Smooth muscle cell (in vitro differentiated cells): ENCODE measurements at regions not wholly inside any gene's neighbourhood (a gene's known extent, or its start where the extent isn't known, plus 50 kb on each side); places are given as distances from the start of the nearest gene placed in this dataset.
"Not testable (repeated sequence)": the region's sequence is repeated elsewhere in the genome, so short reads cannot be mapped to it uniquely, and the experiment has no call there.

Source experiments
- DNase-seq: peaks from one replicate; lab custom pipeline; 2025; ENCODE audit not compliant: unreplicated experiment; lab: John Stamatoyannopoulos, UW
- H2AFZ ChIP-seq: fragments of 200-600 bp; sonication (generic); 2 replicates; pipeline ENCODE4 v1.6.0; 2016; ENCODE audit warnings: antibody characterized with exemption, low read depth, mild to moderate bottlenecking
- H3F3A ChIP-seq: fragments of 200-600 bp; sonication (generic); 2 replicates; pipeline ENCODE4 v1.6.0; 2017; ENCODE audit warnings: antibody characterized with exemption, low read depth
- H3K27ac ChIP-seq: fragments of 200-600 bp; sonication (generic); 2 replicates; pipeline ENCODE4 v1.5.1; 2016; ENCODE audit warnings: low read depth, mild to moderate bottlenecking
- H3K27me3 ChIP-seq: fragments of 200-600 bp; sonication (generic); 2 replicates; pipeline ENCODE4 v1.6.1; 2016; ENCODE audit warnings: low read depth, mild to moderate bottlenecking
- H3K36me3 ChIP-seq: fragments of 200-600 bp; sonication (generic); 2 replicates; pipeline ENCODE4 v1.5.1; 2016; ENCODE audit warnings: low read depth
- H3K4me1 ChIP-seq: fragments of 200-600 bp; sonication (generic); 2 replicates; pipeline ENCODE4 v1.5.1; 2016; ENCODE audit warnings: low read depth
- H3K4me2 ChIP-seq: fragments of 200-600 bp; sonication (generic); 2 replicates; pipeline ENCODE4 v1.6.0; 2016; ENCODE audit warnings: mild to moderate bottlenecking
- H3K4me3 ChIP-seq: fragments of 200-600 bp; sonication (generic); 2 replicates; pipeline ENCODE4 v1.5.1; 2016; ENCODE audit warnings: mild to moderate bottlenecking
- H3K79me2 ChIP-seq: fragments of 200-600 bp; sonication (generic); 2 replicates; pipeline ENCODE4 v1.6.0; 2016; ENCODE audit warnings: low read depth, mild to moderate bottlenecking
- H3K9ac ChIP-seq: fragments of 200-600 bp; sonication (generic); 2 replicates; pipeline ENCODE4 v1.6.0; 2016; ENCODE audit warnings: low read depth
- H3K9me3 ChIP-seq: fragments of 200-600 bp; sonication (generic); replicated peaks from 2 replicates; pipeline ENCODE4 v1.5.1; 2016; ENCODE audit warnings: low read depth
- H4K20me1 ChIP-seq: fragments of 200-600 bp; sonication (generic); 2 replicates; pipeline ENCODE4 v1.6.0; 2016; ENCODE audit warnings: low read depth
- WGBS: methylation state at CpG from one replicate; pipeline ENCODE4 v1.1.7; 2016; ENCODE audit warnings: low lambda C conversion rate; 5-methylcytosine and 5-hydroxymethylcytosine counted together
- TF ChIP-seq, protein P1 (sequence below): fragments of 200-600 bp; sonication (generic); IDR thresholded peaks from 2 replicates; pipeline ENCODE4 v1.5.1; 2017; ENCODE audit warnings: borderline replicate concordance, mild to moderate bottlenecking, antibody characterized with exemption; ENCODE audit not compliant: insufficient read depth, poor library complexity, severe bottlenecking

DNA sequence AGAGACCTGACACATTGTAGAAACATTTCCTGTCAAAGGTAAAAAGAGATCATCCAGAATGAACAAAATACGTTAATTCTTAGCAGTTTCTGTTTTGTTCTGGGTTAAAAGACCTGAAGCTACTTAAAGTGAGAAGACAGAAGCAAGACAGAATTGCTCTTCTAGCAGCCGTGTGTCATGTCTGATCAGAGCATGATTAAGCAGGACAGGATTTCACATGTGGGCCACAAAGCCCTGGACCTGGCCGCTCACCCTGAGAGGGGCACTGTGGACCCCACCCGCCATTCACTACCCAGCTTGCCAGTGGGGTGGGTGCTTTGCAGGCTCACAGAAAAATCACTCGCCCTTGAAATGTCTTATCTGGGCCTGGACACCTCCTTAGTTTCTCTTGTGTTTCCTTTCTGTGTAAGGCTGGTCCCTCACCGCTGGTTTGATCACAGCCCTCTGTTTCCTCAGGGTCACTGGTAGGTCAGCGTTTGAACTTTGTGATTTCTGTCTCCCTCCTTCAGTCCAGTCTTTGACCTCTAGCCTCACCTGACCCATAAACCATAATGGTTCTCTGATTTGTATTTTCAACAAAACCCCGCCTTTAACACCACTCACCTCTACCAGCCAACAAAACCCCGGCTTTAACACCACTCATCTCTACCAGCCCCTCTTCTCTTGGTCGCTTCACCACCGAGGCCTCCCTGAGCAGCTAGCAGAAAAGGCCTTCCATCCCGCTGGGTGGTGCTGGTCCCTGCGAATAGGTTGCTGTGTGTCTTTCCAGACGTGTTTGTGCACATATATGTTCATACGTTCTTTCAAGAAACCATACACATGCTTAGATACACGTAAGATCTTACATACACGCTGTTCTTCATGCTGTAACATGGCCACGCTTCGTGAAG is 185.0 kb downstream of the OR4M2 start:
- Histone ChIP-seq H3K4me1 (no peaks in the 10 kb centered on the region), H3K27ac (no peak overlapping the region), H4K20me1 (no peaks in the 10 kb centered on the region), H3K9me3 (peaks cover 41% of the 10 kb centered on the region), H3K9ac (no peak overlapping the region), H3K79me2 (no peaks in the 10 kb centered on the region), H3K4me2 (no peak overlapping the region), H2AFZ (no peak overlapping the region), H3K4me3 (no peak overlapping the region), H3K27me3 (no peaks in the 10 kb centered on the region), H3F3A (no peaks in the 10 kb centered on the region), H3K36me3 (no peaks in the 10 kb centered on the region)
- no peak for DNase-seq
- WGBS, result 64% methylated on average over 19 of the region's 19 CpGs
- TF ChIP-seq, protein P1, sequence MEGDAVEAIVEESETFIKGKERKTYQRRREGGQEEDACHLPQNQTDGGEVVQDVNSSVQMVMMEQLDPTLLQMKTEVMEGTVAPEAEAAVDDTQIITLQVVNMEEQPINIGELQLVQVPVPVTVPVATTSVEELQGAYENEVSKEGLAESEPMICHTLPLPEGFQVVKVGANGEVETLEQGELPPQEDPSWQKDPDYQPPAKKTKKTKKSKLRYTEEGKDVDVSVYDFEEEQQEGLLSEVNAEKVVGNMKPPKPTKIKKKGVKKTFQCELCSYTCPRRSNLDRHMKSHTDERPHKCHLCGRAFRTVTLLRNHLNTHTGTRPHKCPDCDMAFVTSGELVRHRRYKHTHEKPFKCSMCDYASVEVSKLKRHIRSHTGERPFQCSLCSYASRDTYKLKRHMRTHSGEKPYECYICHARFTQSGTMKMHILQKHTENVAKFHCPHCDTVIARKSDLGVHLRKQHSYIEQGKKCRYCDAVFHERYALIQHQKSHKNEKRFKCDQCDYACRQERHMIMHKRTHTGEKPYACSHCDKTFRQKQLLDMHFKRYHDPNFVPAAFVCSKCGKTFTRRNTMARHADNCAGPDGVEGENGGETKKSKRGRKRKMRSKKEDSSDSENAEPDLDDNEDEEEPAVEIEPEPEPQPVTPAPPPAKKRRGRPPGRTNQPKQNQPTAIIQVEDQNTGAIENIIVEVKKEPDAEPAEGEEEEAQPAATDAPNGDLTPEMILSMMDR, result no peak

DNA sequence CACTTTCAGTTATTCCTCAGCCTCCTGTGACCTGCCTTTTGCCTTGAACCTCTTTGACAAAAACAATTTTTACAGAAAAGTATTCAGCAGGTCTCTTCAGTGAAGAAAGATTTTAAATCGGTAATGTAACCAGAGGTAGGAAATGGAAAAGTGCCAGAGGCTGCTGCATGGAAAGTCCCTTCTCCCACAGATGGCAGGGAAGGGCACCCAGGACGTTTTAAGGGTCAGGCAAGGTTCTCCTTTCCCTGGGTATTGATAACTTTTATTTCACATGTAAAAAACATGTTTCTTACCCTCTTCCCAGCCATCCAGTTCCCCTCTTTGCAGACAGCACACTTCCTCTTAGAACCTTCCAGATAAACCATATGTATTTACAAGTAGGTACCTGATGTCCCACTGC is 185.6 kb downstream of the OR4M2 start:
- Histone ChIP-seq H3K4me2 (no peak overlapping the region), H3K4me1 (no peaks in the 10 kb centered on the region), H3K36me3 (no peaks in the 10 kb centered on the region), H3K27me3 (no peaks in the 10 kb centered on the region), H4K20me1 (no peaks in the 10 kb centered on the region), H3K79me2 (no peaks in the 10 kb centered on the region), H3K27ac (no peak overlapping the region), H3K9ac (no peak overlapping the region), H3K4me3 (no peak overlapping the region), H3K9me3 (peaks cover 44% of the 10 kb centered on the region), H2AFZ (no peak overlapping the region), H3F3A (no peaks in the 10 kb centered on the region)
- WGBS, result 57% methylated on average over 2 of the region's 2 CpGs
- TF ChIP-seq, protein P1, result no peak
- no peak for DNase-seq

DNA sequence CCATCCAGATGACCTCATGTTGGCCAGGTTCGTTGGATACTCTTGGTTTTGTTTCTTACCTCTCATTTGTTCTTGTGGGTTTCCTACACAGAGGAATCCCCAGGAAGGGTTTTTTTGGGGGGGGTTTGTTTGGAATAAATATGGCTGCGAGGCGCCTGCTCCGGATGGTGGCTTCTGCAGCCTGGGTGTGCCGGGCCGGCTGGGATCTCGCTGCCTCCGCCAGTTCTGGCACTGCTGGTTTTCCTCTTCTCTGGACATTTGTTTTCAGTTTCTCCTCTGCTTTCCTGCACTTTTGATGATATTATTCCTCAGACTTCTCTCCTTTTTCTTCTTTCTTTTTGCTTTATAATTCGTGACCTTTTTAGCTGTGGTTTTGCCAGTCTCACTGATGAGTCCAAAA is 187.4 kb downstream of the OR4M2 start:
- Histone ChIP-seq H3K9me3 (peaks cover 49% of the 10 kb centered on the region), H3K79me2 (no peaks in the 10 kb centered on the region), H3K4me2 (no peak overlapping the region), H3K27ac (no peak overlapping the region), H3K27me3 (no peaks in the 10 kb centered on the region), H3K4me1 (no peaks in the 10 kb centered on the region), H3K9ac (no peak overlapping the region), H2AFZ (no peak overlapping the region), H4K20me1 (no peaks in the 10 kb centered on the region), H3F3A (no peaks in the 10 kb centered on the region), H3K36me3 (no peaks in the 10 kb centered on the region), H3K4me3 (no peak overlapping the region)
- no peak for DNase-seq
- 83% methylated on average over 9 of the region's 9 CpGs for WGBS
- TF ChIP-seq, protein P1, result no peak

DNA sequence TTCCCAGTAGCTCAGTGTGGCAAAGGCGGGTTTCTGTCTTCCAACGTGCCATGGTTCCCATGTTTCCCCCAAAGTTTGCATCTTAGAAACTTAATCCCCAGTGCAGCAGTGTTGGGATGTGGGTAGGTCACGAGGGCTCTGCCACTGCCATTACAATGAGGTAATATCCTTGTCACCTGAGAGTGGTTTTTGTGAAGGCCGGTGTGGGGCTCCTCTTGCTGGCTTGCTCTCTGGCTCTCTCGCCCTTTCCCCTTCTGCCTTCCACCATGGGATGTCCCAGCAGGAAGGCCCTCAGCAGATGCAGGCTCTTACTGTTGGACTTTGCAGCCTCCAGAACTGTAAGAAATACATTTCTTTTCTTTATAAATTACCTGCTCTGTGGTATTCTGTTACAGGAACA is 187.9 kb downstream of the OR4M2 start:
- not testable (repeated sequence) for DNase-seq, H4K20me1 ChIP-seq, H3K79me2 ChIP-seq, H3K4me1 ChIP-seq, H3K9ac ChIP-seq, H3F3A ChIP-seq, H3K36me3 ChIP-seq, H3K4me3 ChIP-seq, H3K27me3 ChIP-seq, H3K4me2 ChIP-seq, H3K27ac ChIP-seq, H2AFZ ChIP-seq
- WGBS, result 68% methylated on average over 5 of the region's 5 CpGs
- peaks cover 49% of the 10 kb centered on the region for H3K9me3 ChIP-seq

DNA sequence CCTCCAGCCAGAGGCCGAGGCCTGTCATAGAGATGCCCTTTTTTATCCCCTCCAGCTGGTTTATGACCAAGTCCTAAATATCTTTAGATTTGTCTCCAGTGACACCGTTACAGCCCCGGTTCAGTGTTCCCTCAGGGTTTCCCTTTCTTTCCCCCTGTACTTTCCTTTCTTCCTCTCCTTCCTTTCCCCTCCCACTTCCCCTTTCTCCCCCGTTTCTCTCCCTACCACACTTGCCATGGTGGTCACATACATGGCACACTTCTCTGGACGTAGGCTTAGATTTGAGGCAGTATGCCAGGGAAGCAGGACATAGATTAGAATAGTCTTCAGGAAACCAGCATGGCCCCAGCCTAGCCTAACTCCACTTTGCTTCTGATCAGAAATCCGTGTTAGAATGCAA is 188.3 kb downstream of the OR4M2 start:
- not testable (repeated sequence) for H3K9ac ChIP-seq, DNase-seq, H3K4me3 ChIP-seq, H4K20me1 ChIP-seq, H2AFZ ChIP-seq, H3F3A ChIP-seq, H3K36me3 ChIP-seq, H3K79me2 ChIP-seq, H3K4me2 ChIP-seq, H3K4me1 ChIP-seq, H3K27ac ChIP-seq, H3K27me3 ChIP-seq
- H3K9me3 ChIP-seq, result peaks cover 49% of the 10 kb centered on the region
- WGBS, result 61% methylated on average over 6 of the region's 6 CpGs

DNA sequence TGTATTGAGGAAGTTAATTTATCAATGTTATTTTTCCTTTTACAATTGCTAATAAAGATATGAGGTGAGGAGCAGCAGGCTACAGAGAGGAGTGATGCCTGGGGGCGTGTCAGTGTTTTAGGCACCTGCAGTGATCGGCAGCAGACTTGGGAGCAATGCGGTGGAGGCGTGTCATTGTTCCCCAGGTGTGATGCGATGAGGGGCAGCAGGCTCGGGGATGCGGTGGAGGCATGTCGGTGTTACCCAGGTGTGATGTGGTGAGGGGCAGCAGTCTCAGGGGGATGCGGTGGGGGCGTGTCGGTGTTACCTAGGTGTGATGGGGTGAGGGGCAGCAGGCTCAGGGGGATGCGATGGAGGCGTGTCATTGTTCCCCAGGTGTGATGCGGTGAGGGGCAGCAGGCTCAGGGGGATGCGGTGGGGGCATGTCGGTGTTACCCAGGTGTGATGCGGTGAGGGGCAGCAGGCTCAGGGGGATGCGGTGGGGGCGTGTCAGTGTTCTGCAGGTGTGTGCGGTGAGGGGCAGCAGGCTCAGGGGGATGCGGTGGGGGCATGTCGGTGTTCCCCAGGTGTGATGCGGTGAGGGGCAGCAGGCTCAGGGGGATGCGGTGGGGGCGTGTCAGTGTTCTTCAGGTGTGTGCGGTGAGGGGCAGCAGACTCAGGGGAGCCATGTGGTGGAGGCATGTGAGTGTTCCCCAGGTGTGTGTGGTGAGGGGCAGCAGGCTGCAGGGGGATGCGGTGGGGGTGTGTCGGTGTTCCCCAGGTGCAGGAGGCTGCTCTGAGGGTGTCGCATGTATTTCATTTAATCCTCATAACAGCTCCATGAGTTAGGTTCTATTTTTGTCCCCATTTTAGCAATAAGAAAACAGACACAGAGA is 186.2 kb upstream of the GOLGA6L22 start:
- WGBS, result 86% methylated on average over 29 of the region's 29 CpGs
- H3K4me2 ChIP-seq, H3K27ac ChIP-seq, DNase-seq, H3K79me2 ChIP-seq, H3K36me3 ChIP-seq, H3K27me3 ChIP-seq, H3K4me1 ChIP-seq, H2AFZ ChIP-seq, H3F3A ChIP-seq, H3K4me3 ChIP-seq, H4K20me1 ChIP-seq, H3K9ac ChIP-seq: not testable (repeated sequence)
- peaks cover 47% of the 10 kb centered on the region for H3K9me3 ChIP-seq
